Motor neuron (in vitro differentiated cells): ENCODE measurements at regions not wholly inside any gene's neighbourhood (a gene's known extent, or its start where the extent isn't known, plus 50 kb on each side); places are given as distances from the start of the nearest gene placed in this dataset.
"Not testable (repeated sequence)": the region's sequence is repeated elsewhere in the genome, so short reads cannot be mapped to it uniquely, and the experiment has no call there.

Source experiments
- ATAC-seq, 8 experiments: fragments of 200-7000 bp; cut with Tn5 transposase; replicated peaks in 6 of 8; 2 replicates each; pipeline ENCODE4 v1.8.0; 2021; ENCODE audit warnings: mild to moderate bottlenecking in 8 of 8, moderate library complexity in 8 of 8
- H3K27ac ChIP-seq, 2 donors: fragments of 250-450 bp; sonication (Bioruptor Pico); 2 replicates each; pipeline ENCODE4 v1.9.0; 2021; ENCODE audit warnings: antibody characterized with exemption in 2 of 2, mild to moderate bottlenecking in 2 of 2, moderate library complexity in 1 of 2
- H3K4me1 ChIP-seq, 2 donors: fragments of 250-450 bp; sonication (Bioruptor Pico); replicated peaks in 1 of 2; 2 replicates each; pipeline ENCODE4 v1.6.1; 2021; ENCODE audit warnings: antibody characterized with exemption in 2 of 2, mild to moderate bottlenecking in 2 of 2, moderate library complexity in 1 of 2
- H3K4me3 ChIP-seq, 5 donors: fragments of 250-450 bp; sonication (Bioruptor Pico); 2 replicates each; pipeline ENCODE4 v1.9.0; 2021; ENCODE audit warnings: antibody characterized with exemption in 5 of 5, mild to moderate bottlenecking in 5 of 5, moderate library complexity in 4 of 5
- WGBS, 10 experiments: fragments of 450-650 bp; shearing (Covaris generic); methylation state at CpG; one replicate each; pipeline ENCODE4 v1.0.0; 2022; 5-methylcytosine and 5-hydroxymethylcytosine counted together
- in situ Hi-C, 9 experiments: fragments of 400-800 bp; cut with MboI; loops; one replicate each; pipeline ENCODE4 v1.15.0; 2021; ENCODE audit warnings: low sequenced_read_pairs in 9 of 9, low pct_unique_long_range_greater_than_20kb in 2 of 9; ENCODE audit not compliant: unreplicated experiment in 9 of 9

GRCh38 chr5:138682462-138682861, 70.8 kb upstream of the CTNNA1 start:
- H3K27ac ChIP-seq, H3K4me3 ChIP-seq, ATAC-seq, in situ Hi-C loops, H3K4me1 ChIP-seq: not testable (repeated sequence)
- no CpG with 5 or more reads among the region's 4 CpGs for WGBS, 10 experiments

GRCh38 chr5:138678826-138679225, 74.4 kb upstream of the CTNNA1 start:
- no CpG with 5 or more reads among the region's 3 CpGs for WGBS, 10 experiments
- H3K27ac ChIP-seq, H3K4me1 ChIP-seq, ATAC-seq, H3K4me3 ChIP-seq, in situ Hi-C loops: not testable (repeated sequence)

- no peak overlapping the region for H3K27ac ChIP-seq
- no peak overlapping the region for H3K4me3 ChIP-seq
- ATAC-seq = no peak
- no peaks in the 10 kb centered on the region for H3K4me1 ChIP-seq
- in situ Hi-C loops = no loop called here
- WGBS, 10 experiments = 0 to 100% (median 93%) methylated on average over 1 to 3 of the region's 3 CpGs; no CpG with 5 or more reads in 3 of the 10 experiments
Observed at GRCh38 chr5:138677782-138678181, 75.4 kb upstream of the CTNNA1 start.

GRCh38 chr5:138676556-138677193, 76.5 kb upstream of the CTNNA1 start:
- 0 to 100% (median 59%) methylated on average over 1 to 4 of the region's 4 CpGs; no CpG with 5 or more reads in 1 of the 10 experiments for WGBS, 10 experiments
- Histone ChIP-seq H3K4me1 (no peaks in the 10 kb centered on the region), H3K4me3 (no peak overlapping the region), H3K27ac (no peak overlapping the region)
- in situ Hi-C loops = no loop called here
- ATAC-seq = no peak

- Histone ChIP-seq H3K27ac (no peak overlapping the region), H3K4me3 (no peak overlapping the region), H3K4me1 (no peaks in the 10 kb centered on the region)
- ATAC-seq = no peak
- in situ Hi-C loops = no loop called here
- WGBS, 10 experiments = 59 to 100% (median 84%) methylated on average over 1 to 5 of the region's 5 CpGs; no CpG with 5 or more reads in 2 of the 10 experiments
Observed at GRCh38 chr5:138676002-138676401, 77.2 kb upstream of the CTNNA1 start.

- Histone ChIP-seq H3K4me3 (no peak overlapping the region), H3K4me1 (peaks cover 19 to 20% of the 10 kb centered on the region in 2 donors), H3K27ac (no peak overlapping the region)
- ATAC-seq = peak in 3 of 8 experiments; percentile 11 to 60 (median 60)
- WGBS, 10 experiments = 0 to 89% (median 52%) methylated on average over 1 to 5 of the region's 8 CpGs; no CpG with 5 or more reads in 1 of the 10 experiments
- in situ Hi-C loops = no loop called here
Observed at GRCh38 chr5:138668451-138669380, 84.5 kb upstream of the CTNNA1 start.

GRCh38 chr5:138667782-138668331, 85.4 kb upstream of the CTNNA1 start:
- H3K4me3 ChIP-seq, H3K27ac ChIP-seq, in situ Hi-C loops, ATAC-seq: not testable (repeated sequence)
- H3K4me1 ChIP-seq = peaks cover 19 to 22% of the 10 kb centered on the region in 2 donors
- 10 to 100% (median 88%) methylated on average over 1 to 2 of the region's 2 CpGs; no CpG with 5 or more reads in 1 of the 10 experiments for WGBS, 10 experiments

GRCh38 chr5:138666226-138666742, 86.9 kb upstream of the CTNNA1 start:
- Histone ChIP-seq H3K27ac (no peak overlapping the region), H3K4me3 (no peak overlapping the region), H3K4me1 (peaks cover 27 to 28% of the 10 kb centered on the region in 2 donors)
- in situ Hi-C loops = no loop called here
- no peak for ATAC-seq
- WGBS, 10 experiments = 20 to 100% (median 66%) methylated on average over 1 to 4 of the region's 8 CpGs; no CpG with 5 or more reads in 1 of the 10 experiments

GRCh38 chr5:138665261-138665660, 88.0 kb upstream of the CTNNA1 start:
- Histone ChIP-seq H3K4me1 (peaks cover 27 to 28% of the 10 kb centered on the region in 2 donors), H3K4me3 (no peak overlapping the region), H3K27ac (peak overlapping the region; percentile 45 to 74)
- in situ Hi-C loops = no loop called here
- WGBS, 10 experiments = 80 to 100% (median 98%) methylated on average over 2 to 5 of the region's 5 CpGs; no CpG with 5 or more reads in 4 of the 10 experiments
- ATAC-seq = no peak

GRCh38 chr5:138664276-138664943, 88.8 kb upstream of the CTNNA1 start:
- H3K4me3 ChIP-seq = no peak overlapping the region
- 37 to 100% (median 60%) methylated on average over 2 to 9 of the region's 9 CpGs; no CpG with 5 or more reads in 2 of the 10 experiments for WGBS, 10 experiments
- in situ Hi-C loops = no loop called here
- peak in 7 of 8 experiments; percentile 26 to 97 (median 94) for ATAC-seq
- H3K4me1 ChIP-seq = peaks cover 27 to 29% of the 10 kb centered on the region in 2 donors
- peak overlapping the region; percentile 45 to 74 for H3K27ac ChIP-seq

GRCh38 chr5:138663561-138663960, 88.4 kb upstream of the HSPA9 start:
- no peak for ATAC-seq
- Histone ChIP-seq H3K4me1 (peaks cover 31 to 34% of the 10 kb centered on the region in 2 donors), H3K4me3 (no peak overlapping the region), H3K27ac (peak overlapping the region in 1 of 2 donors; percentile 74)
- in situ Hi-C loops = no loop called here
- WGBS, 10 experiments = 20 to 89% (median 62%) methylated on average over 1 to 2 of the region's 4 CpGs; no CpG with 5 or more reads in 4 of the 10 experiments

GRCh38 chr5:138663009-138663408, 87.8 kb upstream of the HSPA9 start:
- no peak overlapping the region for H3K4me3 ChIP-seq
- no peak overlapping the region for H3K27ac ChIP-seq
- 14 to 100% (median 80%) methylated on average over 1 to 2 of the region's 5 CpGs; no CpG with 5 or more reads in 5 of the 10 experiments for WGBS, 10 experiments
- peaks cover 32 to 37% of the 10 kb centered on the region in 2 donors for H3K4me1 ChIP-seq
- in situ Hi-C loops = no loop called here
- no peak for ATAC-seq
